HEK293 (cell line): ENCODE measurements at regions not wholly inside any gene's neighbourhood (a gene's known extent, or its start where the extent isn't known, plus 50 kb on each side); places are given as distances from the start of the nearest gene placed in this dataset.

Source experiments
- CTCF ChIP-seq: fragments of 450-650 bp; formaldehyde crosslinking; IDR thresholded peaks from 2 replicates; pipeline ENCODE4 v1.5.1; 2016; ENCODE audit warnings: missing biosample characterization, missing genetic modification characterization
- KLF10 ChIP-seq: fragments of 450-650 bp; IDR thresholded peaks from 2 replicates; pipeline ENCODE4 v1.5.1; 2018; ENCODE audit warnings: missing biosample characterization, mild to moderate bottlenecking, missing genetic modification characterization
- PRDM6 ChIP-seq: fragments of 450-650 bp; formaldehyde crosslinking; IDR thresholded peaks from 2 replicates; pipeline ENCODE4 v1.5.1; 2017; ENCODE audit warnings: missing biosample characterization, missing genetic modification characterization
- REST ChIP-seq: fragments of 450-650 bp; formaldehyde crosslinking; IDR thresholded peaks from 2 replicates; pipeline ENCODE4 v1.5.1; 2016; ENCODE audit warnings: missing biosample characterization, missing genetic modification characterization
- SP2 ChIP-seq: fragments of 450-650 bp; formaldehyde crosslinking; IDR thresholded peaks from 2 replicates; pipeline ENCODE4 v1.5.1; 2016; ENCODE audit warnings: missing biosample characterization, missing genetic modification characterization
- ZBTB1 ChIP-seq: fragments of 450-650 bp; formaldehyde crosslinking; IDR thresholded peaks from 2 replicates; pipeline ENCODE4 v1.5.1; 2016; ENCODE audit warnings: missing biosample characterization, missing genetic modification characterization
- ZBTB26 ChIP-seq: fragments of 450-650 bp; formaldehyde crosslinking; optimal IDR thresholded peaks from 2 replicates; pipeline ENCODE3; 2016; ENCODE audit warnings: missing biosample characterization, mild to moderate bottlenecking, missing genetic modification characterization
- ZEB2 ChIP-seq: fragments of 450-650 bp; formaldehyde crosslinking; IDR thresholded peaks from 2 replicates; pipeline ENCODE4 v1.5.1; 2016; ENCODE audit warnings: missing biosample characterization, missing genetic modification characterization
- ZNF747 ChIP-seq: fragments of 450-650 bp; formaldehyde crosslinking; IDR thresholded peaks from 2 replicates; pipeline ENCODE4 v1.5.1; 2016; ENCODE audit warnings: missing biosample characterization, missing genetic modification characterization

- TF ChIP-seq ZEB2 (tag by site-specific recombination): no peak
- no peak for TF ChIP-seq REST (tag by site-specific recombination)
- TF ChIP-seq CTCF (tag by site-specific recombination): no peak
- TF ChIP-seq SP2 (tag by site-specific recombination): no peak
- TF ChIP-seq ZNF747 (tag by site-specific recombination): no peak
- no peak for TF ChIP-seq ZBTB1
- no peak for TF ChIP-seq KLF10 (tag by site-specific recombination)
- no peak for TF ChIP-seq ZBTB26 (tag by site-specific recombination)
- TF ChIP-seq PRDM6 (tag by site-specific recombination): no peak
Observed at GRCh38 chr17:33687831-33688230, 394.7 kb upstream of the ASIC2 start.
